ENCODE measurements at regions not wholly inside any gene's neighbourhood (a gene's known extent, or its start where the extent isn't known, plus 50 kb on each side); places are given as distances from the start of the nearest gene placed in this dataset.

DNA sequence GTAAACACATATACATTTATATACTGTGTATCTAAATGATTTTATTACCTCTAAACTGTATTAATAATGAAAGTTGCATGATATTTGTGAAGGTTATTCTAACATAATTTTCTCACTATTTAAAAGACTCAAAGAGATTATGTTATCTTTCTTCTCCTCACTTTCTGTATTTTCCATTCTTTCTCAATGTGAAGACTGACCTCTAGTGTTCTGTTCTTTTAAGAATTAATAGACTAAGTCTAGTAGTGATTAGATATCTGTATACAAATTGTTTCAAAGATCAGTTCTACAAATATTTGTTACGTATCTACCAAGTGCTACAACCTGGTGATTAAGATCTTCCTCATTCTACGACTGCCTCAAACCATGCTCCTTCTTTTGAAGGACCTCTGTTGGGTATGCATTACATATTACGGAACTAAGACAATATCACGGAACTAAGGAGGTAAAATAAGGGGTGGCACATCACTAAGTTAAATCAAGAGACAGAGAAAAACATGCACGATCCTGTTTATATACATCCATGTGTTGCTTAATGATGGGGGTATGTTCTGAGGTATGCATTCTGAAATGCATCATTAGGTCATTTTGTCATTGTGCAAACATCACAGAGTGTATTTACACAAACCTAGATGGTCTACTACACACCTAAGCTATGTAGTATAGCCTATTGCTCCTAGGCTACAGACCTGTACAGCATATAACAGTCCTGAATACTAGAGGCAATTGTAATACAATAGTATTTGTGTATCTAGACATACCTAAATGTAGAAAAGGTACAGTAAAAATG lies 161.5 kb upstream of the KBTBD8 start:
- TF ChIP-seq CTCF (IDR thresholded peaks at IDR 0.05 in 4 of 5, conservative IDR thresholded peaks at IDR 0.05 in 1 of 5) (no peak), POLR2A (IDR thresholded peaks at IDR 0.05) (no peak)

All from gastrocnemius medialis (tissue), 4 donors.